ENCODE measurements at regions not wholly inside any gene's neighbourhood (a gene's known extent, or its start where the extent isn't known, plus 50 kb on each side); places are given as distances from the start of the nearest gene placed in this dataset.

DNA sequence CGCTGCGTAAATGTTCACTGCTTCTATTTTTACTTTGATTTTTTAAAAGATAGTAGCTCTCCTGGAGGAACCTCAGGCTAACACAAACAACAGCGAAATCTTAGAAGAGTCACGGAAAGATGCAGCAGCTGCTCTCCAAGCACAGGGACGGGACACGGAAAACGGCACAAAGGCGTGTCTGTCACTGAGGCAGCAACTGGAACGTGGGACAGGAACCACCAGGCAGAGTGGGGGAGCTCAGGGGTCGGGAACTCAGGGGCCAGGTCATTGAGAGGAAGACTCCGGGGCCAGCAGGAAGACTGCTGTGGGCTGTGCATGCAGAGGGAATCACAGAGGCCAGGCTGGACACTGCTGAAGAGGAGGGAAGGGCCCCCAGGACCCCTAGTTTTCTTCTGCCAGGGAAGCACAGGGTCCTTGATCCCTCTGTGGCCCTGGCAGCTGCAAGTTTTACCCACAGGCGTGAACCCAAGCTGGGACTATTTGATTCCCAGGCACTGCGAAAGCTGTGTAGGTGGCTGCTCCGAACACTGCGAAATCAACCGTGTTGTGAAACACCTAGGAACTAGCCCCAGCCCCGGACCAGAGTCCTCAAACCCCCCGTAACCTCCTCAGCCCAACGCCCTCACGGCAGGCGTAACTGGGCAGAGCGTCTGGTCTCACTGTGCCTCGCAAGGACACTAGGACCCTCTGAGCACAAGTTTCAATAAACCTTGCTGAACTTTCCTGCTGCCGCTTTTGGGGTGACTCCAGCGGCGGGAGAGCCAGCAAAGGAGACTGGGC is 263.0 kb downstream of the EIPR1 start:
- TF ChIP-seq CTCF (IDR thresholded peaks at IDR 0.05), result no peak
- no peak for TF ChIP-seq POLR2AphosphoS5 (IDR thresholded peaks at IDR 0.05)
- no peak for TF ChIP-seq POLR2A (IDR thresholded peaks at IDR 0.05)
- TF ChIP-seq EP300 (IDR thresholded peaks at IDR 0.05; ENCODE audit: low read depth), result no peak
